ENCODE measurements at regions not wholly inside any gene's neighbourhood (a gene's known extent, or its start where the extent isn't known, plus 50 kb on each side); places are given as distances from the start of the nearest gene placed in this dataset.

- H3K27ac ChIP-seq (ENCODE audit: low read depth, low read length) = no peak overlapping the region
- no peak overlapping the region for H3K4me3 ChIP-seq (ENCODE audit: extremely low read depth in 1 of 4, insufficient read depth in 2 of 4, low read depth in 3 of 4, low read length in 4 of 4)
- H3K9ac ChIP-seq (replicated peaks in 1 of 4; ENCODE audit: extremely low read depth in 1 of 4, low read depth in 3 of 4, low read length in 3 of 4) = no peak overlapping the region
- no peak overlapping the region for H3K4ac ChIP-seq (replicated peaks; ENCODE audit: insufficient read length, low read depth, low read length)
- POLR2A ChIA-PET (ENCODE audit: partially characterized antibody) = no interaction called here
- no peak overlapping the region for H3K18ac ChIP-seq (ENCODE audit: extremely low read depth, low read length)
- H2BK5ac ChIP-seq (ENCODE audit: low read depth, low read length) = no peak overlapping the region
- no peak overlapping the region for H2BK12ac ChIP-seq (ENCODE audit: low read depth, low read length)
- no peaks in the 10 kb centered on the region for H3K27me3 ChIP-seq (replicated peaks in 1 of 4; ENCODE audit: control insufficient read depth in 3 of 4, extremely low read depth in 1 of 4, insufficient read depth in 3 of 4, low read length in 3 of 4)
- no peaks in the 10 kb centered on the region for H3K9me3 ChIP-seq (ENCODE audit: insufficient read depth in 2 of 2, low read depth in 1 of 2, low read length in 1 of 2)
- H2AFZ ChIP-seq (ENCODE audit: low read length) = no peak overlapping the region
- H4K5ac ChIP-seq (ENCODE audit: insufficient read length, low read depth, low read length) = no peak overlapping the region
- H4K20me1 ChIP-seq (replicated peaks in 1 of 2; ENCODE audit: control insufficient read depth in 1 of 2, insufficient read depth in 2 of 2, low read length in 2 of 2) = no peaks in the 10 kb centered on the region
- no peak overlapping the region for H3K56ac ChIP-seq (replicated peaks; ENCODE audit: insufficient read length, low read depth, low read length)
- no peak overlapping the region for H2AK5ac ChIP-seq (ENCODE audit: low read depth, low read length)
- CTCF ChIA-PET (ENCODE audit: partially characterized antibody) = interaction anchor here (2.2 kb wide), 1 partner anchor 10 kb away, joined by 4 read pairs; no protein-coding TSS in a partner anchor
- H3K36me3 ChIP-seq (ENCODE audit: control insufficient read depth in 2 of 4, insufficient read depth in 4 of 4, low read length in 3 of 4) = no peaks in the 10 kb centered on the region
- 65% methylated on average over 2 of the region's 2 CpGs; no CpG with 5 or more reads in 1 of the 2 experiments for WGBS, 2 experiments (ENCODE audit: extremely low coverage in 1 of 2, insufficient coverage in 1 of 2, insufficient read length in 1 of 2, insufficient replicate concordance in 2 of 2, low coverage in 1 of 2, low lambda C conversion rate in 2 of 2, missing lambda C conversion rate in 1 of 2)
- no peak overlapping the region for H3K14ac ChIP-seq (ENCODE audit: insufficient read length)
- no peak overlapping the region for H2BK20ac ChIP-seq (ENCODE audit: low read length)
- H3K4me1 ChIP-seq (replicated peaks in 1 of 4; ENCODE audit: control insufficient read depth in 3 of 4, insufficient read depth in 4 of 4, low read length in 3 of 4) = peaks cover 0 to 8% (median 3%) of the 10 kb centered on the region in 4 experiments; a peak in 5 of 7 replicates
- H3K79me1 ChIP-seq (ENCODE audit: low read depth, low read length) = no peaks in the 10 kb centered on the region
- no peak overlapping the region for H4K91ac ChIP-seq (replicated peaks; ENCODE audit: insufficient read length, low read length)
- DNase-seq (ENCODE audit: low read depth in 1 of 2, low spot score in 2 of 2) (no peak), FAIRE-seq (peak; percentile 57)
- peak in 1 of 3 experiments; percentile 7; a peak in 1 of 4 replicates for TF ChIP-seq CTCF (IDR thresholded peaks at IDR 0.05; ENCODE audit: control extremely low read depth in 1 of 3, insufficient read depth in 1 of 3, low read depth in 1 of 3, low read length in 3 of 3)
- no peak for TF ChIP-seq KDM5A (IDR thresholded peaks at IDR 0.05; ENCODE audit: low read length)
- H3K23ac ChIP-seq (ENCODE audit: insufficient read length) = no peak overlapping the region
- H2BK15ac ChIP-seq (ENCODE audit: low read length) = no peak overlapping the region
- H2BK120ac ChIP-seq (replicated peaks; ENCODE audit: low read depth, low read length) = no peak overlapping the region
- no peak overlapping the region for H4K8ac ChIP-seq (ENCODE audit: extremely low read depth, insufficient read depth, low read length)
- H3K23me2 ChIP-seq (ENCODE audit: low read depth, low read length) = no peaks in the 10 kb centered on the region
- no peak overlapping the region for H3K4me2 ChIP-seq (ENCODE audit: insufficient read depth in 1 of 2, low read depth in 2 of 2, low read length in 2 of 2)
- no peaks in the 10 kb centered on the region for H3K79me2 ChIP-seq (ENCODE audit: control insufficient read depth in 1 of 2, insufficient read depth in 2 of 2, low read length in 2 of 2)
These were observed 172.3 kb upstream of the KLF12 start for GRCh38 chr13:74306496-74306895.
